ENCODE measurements at regions not wholly inside any gene's neighbourhood (a gene's known extent, or its start where the extent isn't known, plus 50 kb on each side); places are given as distances from the start of the nearest gene placed in this dataset.

- DNase-seq (ENCODE audit: low spot score) = no peak
- H3K4me3 ChIP-seq (ENCODE audit: low read depth in 1 of 3, low read length in 3 of 3) = no peak overlapping the region
- WGBS = 75% methylated on average over 9 of the region's 9 CpGs
- TF ChIP-seq FOXA1 (IDR thresholded peaks at IDR 0.05) = no peak
- TF ChIP-seq MAX (IDR thresholded peaks at IDR 0.05) = no peak
- TF ChIP-seq JUND (IDR thresholded peaks at IDR 0.05) = no peak
- no peak for TF ChIP-seq GABPA (IDR thresholded peaks at IDR 0.05 in 1 of 2, conservative IDR thresholded peaks at IDR 0.05 in 1 of 2)
- TF ChIP-seq TAF1 (conservative IDR thresholded peaks at IDR 0.05) = no peak
- no peak for TF ChIP-seq SP1 (IDR thresholded peaks at IDR 0.05)
- TF ChIP-seq RXRA (IDR thresholded peaks at IDR 0.05) = no peak
- no peak for TF ChIP-seq HNF4G (IDR thresholded peaks at IDR 0.05)
- TF ChIP-seq YY1 (IDR thresholded peaks at IDR 0.05) = no peak
- no peak for TF ChIP-seq ZBTB33 (IDR thresholded peaks at IDR 0.05)
- TF ChIP-seq CTCF (IDR thresholded peaks at IDR 0.05; ENCODE audit: low read depth, low read length, missing input control) = no peak
- no peak for TF ChIP-seq EGR1 (IDR thresholded peaks at IDR 0.05; ENCODE audit: low read depth in 2 of 2)
- TF ChIP-seq REST (IDR thresholded peaks at IDR 0.05) = no peak
- TF ChIP-seq RAD21 (IDR thresholded peaks at IDR 0.05) = no peak
- no peaks in the 10 kb centered on the region for H3K4me1 ChIP-seq (ENCODE audit: control insufficient read depth in 4 of 4, insufficient read depth in 4 of 4, low read length in 3 of 4)
- H3K9me3 ChIP-seq (ENCODE audit: control insufficient read depth in 4 of 4, low read length in 3 of 4) = no peaks in the 10 kb centered on the region
- H3K27me3 ChIP-seq (ENCODE audit: control insufficient read depth in 4 of 4, insufficient read depth in 4 of 4, low read length in 3 of 4) = no peaks in the 10 kb centered on the region
- H3K36me3 ChIP-seq (ENCODE audit: control insufficient read depth in 4 of 4, insufficient read depth in 3 of 4, low read depth in 1 of 4, low read length in 3 of 4) = no peaks in the 10 kb centered on the region
- no peak overlapping the region for H3K9ac ChIP-seq (ENCODE audit: low read depth in 1 of 2, low read length in 2 of 2)
- no peak overlapping the region for H3K27ac ChIP-seq (ENCODE audit: low read depth in 1 of 2, low read length in 2 of 2)
Measured at GRCh38 chr2:79369127-79369526, 143.7 kb upstream of the CTNNA2 start.

- Histone ChIP-seq H3K27ac (ENCODE audit: low read depth in 1 of 2, low read length in 2 of 2) (no peak overlapping the region), H3K4me1 (ENCODE audit: control insufficient read depth in 4 of 4, insufficient read depth in 4 of 4, low read length in 3 of 4) (no peaks in the 10 kb centered on the region), H3K36me3 (ENCODE audit: control insufficient read depth in 4 of 4, insufficient read depth in 3 of 4, low read depth in 1 of 4, low read length in 3 of 4) (no peaks in the 10 kb centered on the region), H3K9ac (ENCODE audit: low read depth in 1 of 2, low read length in 2 of 2) (no peak overlapping the region), H3K4me3 (ENCODE audit: low read depth in 1 of 3, low read length in 3 of 3) (no peak overlapping the region), H3K27me3 (ENCODE audit: control insufficient read depth in 4 of 4, insufficient read depth in 4 of 4, low read length in 3 of 4) (no peaks in the 10 kb centered on the region), H3K9me3 (ENCODE audit: control insufficient read depth in 4 of 4, low read length in 3 of 4) (no peaks in the 10 kb centered on the region)
- no peak for TF ChIP-seq HNF4A (conservative IDR thresholded peaks at IDR 0.05)
- no peak for TF ChIP-seq TAF1 (conservative IDR thresholded peaks at IDR 0.05)
- TF ChIP-seq RXRA (IDR thresholded peaks at IDR 0.05) = no peak
- no peak for TF ChIP-seq SP1 (IDR thresholded peaks at IDR 0.05)
- no peak for TF ChIP-seq FOXA1 (IDR thresholded peaks at IDR 0.05)
- 64% methylated on average over 5 of the region's 5 CpGs for WGBS
- DNase-seq (ENCODE audit: low spot score) = no peak
Measured at GRCh38 chr2:79368116-79368630, 144.7 kb upstream of the CTNNA2 start.
